Activated CD4-positive, alpha-beta T cell treated with anti-CD3 and anti-CD28 coated beads, Interleukin-2, amount 50 U/mL, for 1 hour (primary cell): ENCODE measurements at regions not wholly inside any gene's neighbourhood (a gene's known extent, or its start where the extent isn't known, plus 50 kb on each side); places are given as distances from the start of the nearest gene placed in this dataset.
"Not testable (repeated sequence)": the region's sequence is repeated elsewhere in the genome, so short reads cannot be mapped to it uniquely, and the experiment has no call there.

ENCODE experiments used
- DNase-seq: peaks from one replicate; pipeline ENCODE4 v3.0.0-alpha.2; 2020

DNA sequence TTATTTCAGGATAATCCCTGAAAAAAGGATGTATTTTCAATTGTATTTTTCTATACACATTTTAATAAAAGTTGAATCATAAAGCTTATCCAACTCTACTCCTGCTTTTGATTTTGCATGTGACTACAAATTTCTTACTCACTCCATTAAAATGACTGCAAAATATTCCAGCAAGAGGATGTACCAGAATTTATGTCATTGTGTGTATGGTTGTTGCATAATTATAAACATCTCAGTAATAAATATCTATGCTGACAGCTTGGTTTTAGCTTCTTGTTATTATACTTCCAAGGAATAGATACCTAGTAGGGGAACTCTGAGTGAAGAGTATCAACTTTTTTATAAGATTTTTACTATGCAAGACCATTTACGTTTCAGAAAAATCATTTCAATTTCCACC, 463.2 kb upstream of the RUNX1 start:
- DNase-seq = no peak

DNA sequence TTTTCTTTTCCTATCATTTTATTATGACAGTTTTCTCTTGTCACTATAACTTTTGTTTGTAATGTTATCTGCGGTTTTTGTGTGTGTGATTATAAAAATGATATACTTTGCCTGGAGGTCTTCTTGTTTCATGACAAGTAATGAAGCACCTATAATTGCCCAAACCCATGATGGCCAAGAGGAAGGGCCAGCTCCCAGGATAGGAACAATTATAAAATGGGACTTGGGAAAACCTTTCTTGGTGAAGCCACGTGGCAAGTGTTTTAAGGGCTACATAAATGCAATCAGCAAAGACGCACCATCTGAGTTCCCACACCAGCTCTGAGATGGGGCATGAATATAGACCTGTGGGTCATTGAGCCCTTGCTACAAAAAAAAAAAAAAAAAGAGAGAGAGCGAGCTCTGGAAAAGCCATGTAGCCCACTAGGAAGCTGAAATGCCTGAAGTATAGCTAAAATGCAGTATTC, 462.6 kb upstream of the RUNX1 start:
- DNase-seq = no peak

DNA sequence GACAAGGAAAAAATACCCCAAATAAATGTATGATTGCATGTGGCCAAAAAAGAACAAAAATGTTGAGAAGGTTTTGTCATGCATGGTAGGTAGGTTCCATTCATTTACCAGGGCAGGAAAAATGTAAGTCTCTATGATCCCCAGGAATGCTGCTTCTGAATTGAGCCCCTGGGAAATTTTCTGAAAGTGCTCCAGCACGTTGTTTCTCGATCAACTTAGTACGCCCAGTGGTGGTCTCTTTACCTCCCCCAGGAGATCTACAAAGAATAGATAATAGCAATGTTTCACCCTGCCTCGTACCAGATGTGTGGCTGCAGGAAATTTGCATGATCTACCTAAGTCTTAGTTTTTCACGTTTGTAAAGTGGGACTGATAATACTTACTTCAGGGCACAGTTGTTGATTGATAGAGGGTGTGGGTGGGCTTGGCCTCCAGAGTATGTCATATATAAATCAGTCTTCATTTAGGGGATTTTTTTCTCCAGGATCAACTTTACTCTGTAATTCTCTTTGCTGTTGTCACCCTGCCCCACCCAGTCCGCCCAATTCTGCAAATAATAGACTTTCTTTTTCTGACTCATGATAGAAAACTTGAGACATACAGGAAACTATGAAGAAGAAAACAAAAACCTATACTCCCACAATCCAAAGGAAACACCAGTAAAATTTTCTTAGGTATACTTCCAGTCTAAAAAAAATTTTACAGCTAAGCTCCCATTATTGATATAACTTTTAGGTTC, 462.0 kb upstream of the RUNX1 start:
- no peak for DNase-seq

DNA sequence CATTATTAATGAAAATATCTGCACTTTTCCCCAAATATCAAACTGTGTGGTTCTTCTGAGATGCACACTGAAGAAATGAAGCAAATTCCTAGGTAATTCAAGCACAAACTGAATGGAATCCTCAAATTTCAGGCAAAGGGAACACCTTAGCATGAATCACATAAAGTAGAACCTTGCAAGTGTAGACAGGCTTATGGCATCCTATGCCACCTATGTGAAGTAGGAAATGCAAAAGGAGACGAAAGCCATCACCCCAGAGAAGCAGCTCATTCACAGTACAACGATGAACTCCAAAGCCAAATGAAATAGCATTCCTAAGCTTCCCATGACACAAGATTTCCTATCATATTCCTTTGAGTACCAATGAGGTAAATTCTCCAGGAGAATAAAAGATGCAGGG, 461.2 kb upstream of the RUNX1 start:
- no peak for DNase-seq

DNA sequence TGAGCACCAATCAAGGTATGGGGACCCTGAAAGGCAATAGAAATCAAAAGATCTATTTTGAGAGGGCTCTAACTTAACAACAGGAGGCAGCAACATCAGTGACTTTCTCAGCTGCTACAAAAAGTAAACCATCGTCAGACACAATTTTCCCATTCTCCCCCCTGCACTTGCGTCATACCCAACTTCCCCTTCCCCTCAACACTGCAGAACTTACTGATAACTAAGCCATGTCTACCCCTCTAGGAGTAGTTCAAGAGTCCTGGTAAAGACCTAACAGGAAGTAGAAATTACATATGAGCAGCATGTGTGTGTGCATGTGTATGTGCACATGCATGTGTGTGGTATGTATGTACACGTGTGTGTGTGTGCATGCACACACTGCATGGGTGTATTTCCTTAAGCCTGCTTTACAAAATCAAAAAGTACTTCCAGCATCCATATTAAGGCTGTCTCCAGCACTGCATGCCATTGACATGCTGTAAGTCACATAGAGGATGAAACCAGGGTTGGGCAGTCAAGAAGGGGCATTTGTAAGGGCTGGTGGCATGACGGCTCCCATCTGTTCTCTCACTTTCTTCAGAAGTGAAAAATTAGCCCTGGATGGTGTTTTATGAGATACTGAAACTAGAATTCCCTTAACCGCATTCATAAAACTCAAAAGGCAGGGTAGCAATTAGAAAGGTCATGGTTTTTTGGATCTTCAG, 460.1 kb upstream of the RUNX1 start:
- DNase-seq = no peak

DNA sequence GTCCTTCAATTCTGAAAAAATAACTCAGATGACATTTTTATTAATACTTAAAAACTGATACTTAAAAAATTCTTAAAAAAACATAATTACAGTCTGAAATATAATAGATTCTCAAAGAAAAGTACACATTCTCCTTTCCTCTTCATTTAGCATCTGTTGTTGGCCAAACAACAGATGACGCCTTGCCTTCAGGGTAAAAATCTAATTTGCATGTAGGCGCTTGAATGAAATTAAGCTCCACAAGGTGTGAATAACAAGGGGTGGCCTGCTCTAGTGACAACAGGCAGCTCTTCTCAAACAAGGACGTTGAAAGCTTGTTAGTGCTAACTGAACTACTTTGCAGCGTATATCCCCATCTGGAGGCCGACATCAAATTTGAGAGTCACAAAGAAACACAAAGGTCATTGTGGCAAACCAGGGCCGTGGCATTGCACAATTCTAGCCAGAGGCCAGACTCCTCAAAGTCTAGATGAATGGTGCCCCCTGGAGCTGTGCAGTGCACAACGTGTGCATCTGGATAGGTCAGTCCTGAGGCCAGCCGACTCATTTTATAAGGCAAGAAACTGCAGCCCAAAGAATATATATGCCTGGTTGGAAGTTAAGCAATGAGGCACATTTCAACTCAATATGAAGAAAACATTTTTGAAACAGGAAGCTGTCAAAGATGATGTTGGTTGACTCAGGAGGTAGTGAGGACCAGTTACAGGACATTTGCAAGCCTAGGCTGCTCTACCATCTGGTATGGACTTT, 459.2 kb upstream of the RUNX1 start:
- no peak for DNase-seq

DNA sequence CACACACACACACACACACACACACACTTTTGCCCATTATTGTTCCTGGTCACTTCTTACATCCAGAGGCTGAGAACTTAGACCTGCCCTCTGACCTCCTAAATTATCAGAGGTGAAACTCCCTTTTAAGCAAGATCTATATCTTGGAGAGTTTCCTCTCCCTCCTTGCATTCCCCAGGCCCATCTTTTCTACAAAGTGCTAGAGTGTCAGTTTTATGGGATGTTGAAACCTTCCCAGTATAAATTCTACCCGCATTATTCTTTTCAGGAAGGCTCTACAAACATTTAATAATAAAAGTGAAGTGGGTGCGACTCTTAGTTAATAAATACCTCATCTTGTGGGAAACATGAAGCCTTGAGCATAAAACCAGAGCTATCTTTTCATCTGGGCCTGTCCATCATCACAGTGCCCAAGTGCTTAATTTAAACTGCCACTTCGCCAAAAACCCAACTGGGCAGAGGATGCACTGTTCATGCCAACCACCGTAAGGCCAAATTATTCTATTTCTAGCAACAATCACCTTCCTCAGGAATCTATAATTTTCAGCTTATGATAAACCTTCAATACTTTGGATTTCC, 458.2 kb upstream of the RUNX1 start:
- DNase-seq = no peak

DNA sequence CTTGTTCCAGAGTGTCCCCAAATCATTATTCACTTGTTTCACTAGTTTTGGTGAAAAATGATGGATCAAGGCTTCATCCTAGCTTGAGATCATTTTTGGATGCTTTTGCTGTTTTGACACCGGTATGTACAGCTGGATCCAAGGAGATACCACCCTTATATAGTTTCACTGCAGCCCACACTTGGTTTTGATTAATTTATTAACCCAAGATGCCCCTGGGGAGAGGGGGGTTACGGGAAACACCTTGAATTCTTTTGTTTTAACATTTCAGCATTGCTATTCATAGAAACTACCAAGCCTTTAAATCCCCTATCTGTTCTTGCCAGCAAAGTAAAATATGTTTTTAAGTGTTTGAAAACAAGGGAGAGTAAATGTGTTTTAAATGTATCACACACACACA, 457.7 kb upstream of the RUNX1 start:
- no peak for DNase-seq

DNA sequence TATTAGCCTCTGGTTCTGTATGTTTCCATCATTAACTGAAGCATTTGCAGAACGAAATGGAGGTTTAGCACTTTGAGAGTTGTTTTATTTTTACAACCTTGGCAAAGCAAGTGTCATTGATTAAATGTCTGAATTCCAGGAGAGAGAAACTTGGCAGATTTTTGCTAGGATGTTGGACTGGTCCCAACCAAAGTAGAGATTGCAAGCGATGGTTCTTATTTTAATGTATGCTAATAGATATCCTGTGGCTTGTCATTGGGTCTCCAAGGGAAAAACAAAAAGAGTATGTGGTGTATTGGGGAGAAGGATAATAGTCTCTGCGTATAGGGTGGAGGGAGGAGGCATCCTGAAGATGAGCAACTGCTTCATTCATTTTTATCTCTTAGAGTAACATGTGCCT, 457.2 kb upstream of the RUNX1 start:
- no peak for DNase-seq

DNA sequence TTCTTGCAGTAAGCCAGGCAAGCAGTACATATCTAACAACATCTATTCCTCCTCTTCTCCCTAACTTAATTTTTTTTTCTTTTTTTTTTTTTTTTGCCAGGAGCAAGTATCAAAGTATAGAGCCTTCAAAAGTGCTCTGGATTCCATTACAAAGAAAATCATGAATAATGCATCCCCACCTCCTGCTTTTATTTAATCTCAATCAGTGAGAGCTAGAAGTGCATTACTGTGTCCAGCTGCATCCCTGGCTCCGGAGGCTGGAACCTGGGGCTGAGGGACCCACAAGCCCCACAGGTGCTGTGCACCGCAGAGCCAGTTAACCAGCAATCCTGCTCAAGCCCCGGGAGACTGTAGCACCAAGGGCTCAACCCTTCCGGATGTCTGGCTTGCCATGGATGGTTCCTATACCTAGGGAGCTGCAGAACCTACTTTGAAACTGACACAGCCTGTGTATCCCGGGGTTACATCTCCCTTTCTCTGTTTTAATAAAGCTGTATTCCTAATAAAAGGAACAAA, 455.9 kb upstream of the RUNX1 start:
- DNase-seq = no peak

DNA sequence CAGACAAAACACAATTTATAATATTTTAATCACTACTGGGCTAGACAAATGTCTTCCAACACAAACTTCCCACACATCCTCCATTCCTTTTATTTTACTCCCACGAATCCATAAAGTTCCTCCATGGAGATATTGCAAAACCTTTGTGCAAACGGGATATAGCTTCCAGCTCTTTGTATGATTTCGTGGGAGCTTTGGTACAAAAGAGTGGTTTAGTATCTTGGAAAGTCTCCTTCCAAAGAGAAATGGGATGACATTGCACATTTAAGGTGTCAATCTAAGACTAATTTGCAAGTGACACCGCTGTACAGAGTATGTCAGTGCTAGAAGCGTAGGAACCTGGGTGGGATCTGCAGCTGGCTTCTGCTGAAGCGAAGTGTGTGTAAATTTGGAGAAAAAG, 455.2 kb upstream of the RUNX1 start:
- DNase-seq = no peak

DNA sequence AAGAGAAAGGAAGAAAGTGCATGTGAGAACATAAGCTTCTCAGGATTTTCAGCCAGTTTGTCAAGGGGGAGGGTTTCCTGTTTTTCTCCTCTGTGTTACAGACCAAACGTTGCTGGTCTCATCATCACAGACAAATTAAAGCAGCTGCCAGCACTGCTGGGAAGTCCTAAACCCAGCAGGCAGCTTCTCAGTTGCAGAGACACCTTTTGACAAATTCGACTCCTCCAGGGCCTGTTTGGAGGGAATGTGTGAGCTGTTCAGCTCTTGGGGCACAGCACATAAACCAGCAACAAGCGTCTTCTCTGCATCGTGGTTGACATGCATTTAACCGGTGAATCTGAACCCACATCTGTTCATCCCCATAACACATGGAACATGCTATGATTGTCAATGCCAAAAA, 454.6 kb upstream of the RUNX1 start:
- no peak for DNase-seq

DNA sequence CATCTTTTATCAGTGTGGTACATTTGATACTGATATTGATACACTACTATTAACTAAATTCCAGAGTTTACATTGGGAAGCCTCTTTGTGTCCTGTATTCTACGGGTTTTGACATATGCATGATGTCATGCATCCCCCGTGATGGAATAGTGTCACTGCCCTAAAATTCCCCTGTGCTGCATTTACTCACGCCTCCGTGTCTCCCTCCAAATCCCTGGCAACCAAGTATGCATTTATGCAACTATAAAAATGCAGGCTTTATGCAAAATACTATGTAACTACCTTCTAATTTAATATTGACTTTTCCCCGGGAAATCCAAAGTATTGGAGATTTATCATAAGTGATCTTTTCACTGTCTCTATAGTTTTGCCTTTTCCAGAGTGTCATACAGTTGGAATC, 453.7 kb upstream of the RUNX1 start:
- no peak for DNase-seq

DNA sequence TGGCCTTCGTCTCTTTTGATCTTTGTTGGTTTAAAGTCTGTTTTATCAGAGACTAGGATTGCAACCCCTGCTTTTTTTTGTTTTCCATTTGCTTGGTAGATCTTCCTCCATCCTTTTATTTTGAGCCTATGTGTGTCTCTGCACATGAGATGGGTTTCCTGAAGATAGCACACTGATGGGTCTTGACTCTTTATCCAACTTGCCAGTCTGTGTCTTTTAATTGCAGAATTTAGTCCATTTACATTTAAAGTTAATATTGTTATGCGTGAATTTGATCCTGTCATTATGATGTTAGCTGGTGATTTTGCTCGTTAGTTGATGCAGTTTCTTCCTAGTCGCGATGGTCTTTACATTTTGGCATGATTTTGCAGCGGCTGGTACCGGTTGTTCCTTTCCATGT, 448.4 kb upstream of the RUNX1 start:
- not testable (repeated sequence) for DNase-seq

DNA sequence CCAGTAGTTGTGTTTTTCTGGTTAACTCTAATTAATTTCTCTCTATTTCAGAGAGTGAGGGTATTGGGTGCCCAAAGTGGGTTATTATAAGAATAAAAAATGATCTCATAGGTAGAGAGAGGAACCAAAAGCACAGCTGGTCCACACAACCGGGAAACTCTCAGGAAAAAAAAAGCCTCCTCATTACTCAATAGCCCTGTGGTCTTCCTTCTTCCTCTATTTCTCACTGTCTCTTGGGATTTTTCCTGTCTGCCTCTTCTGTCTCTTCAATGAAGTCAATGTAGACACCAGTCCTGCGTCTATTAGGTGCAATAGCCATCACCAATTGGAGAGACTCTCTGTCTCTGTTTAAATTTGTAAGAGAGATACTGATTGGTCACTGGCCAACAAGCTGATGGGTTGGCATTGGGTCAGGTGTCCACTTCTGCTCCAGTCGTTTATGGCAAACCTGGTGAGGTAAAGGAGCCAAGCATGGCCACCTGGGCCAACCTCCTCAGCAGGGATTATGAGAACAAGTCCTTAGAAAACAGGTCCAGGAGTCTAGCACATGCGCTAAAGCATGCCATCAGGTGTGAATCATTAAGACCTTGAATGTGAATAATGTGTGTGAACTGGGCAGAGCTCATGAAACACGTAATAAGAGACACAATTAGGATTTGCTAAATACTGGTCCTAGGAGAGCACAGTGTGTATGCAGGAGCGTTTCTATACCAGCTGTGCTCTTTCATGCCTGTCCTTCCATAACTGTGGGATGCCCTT, 443.0 kb upstream of the RUNX1 start:
- DNase-seq = no peak

DNA sequence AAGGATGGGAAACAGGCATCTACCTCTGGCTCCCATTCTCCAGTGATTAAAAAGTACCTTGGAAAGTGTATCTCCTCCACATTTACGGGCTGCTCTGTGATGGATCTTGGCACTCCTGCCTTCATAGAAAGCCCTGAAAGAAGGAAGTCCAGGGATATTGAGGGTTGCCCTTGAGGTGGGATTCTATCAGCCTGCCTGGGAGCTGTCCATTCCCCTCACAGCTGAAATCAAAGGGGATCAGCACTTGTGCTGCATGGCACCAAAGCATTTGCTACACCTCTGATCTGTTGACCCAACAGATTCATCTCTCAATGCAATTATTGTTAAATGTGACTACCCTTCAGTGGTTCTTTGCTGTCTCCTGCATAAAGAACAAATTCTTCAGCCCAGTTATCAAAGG, 442.0 kb upstream of the RUNX1 start:
- no peak for DNase-seq

DNA sequence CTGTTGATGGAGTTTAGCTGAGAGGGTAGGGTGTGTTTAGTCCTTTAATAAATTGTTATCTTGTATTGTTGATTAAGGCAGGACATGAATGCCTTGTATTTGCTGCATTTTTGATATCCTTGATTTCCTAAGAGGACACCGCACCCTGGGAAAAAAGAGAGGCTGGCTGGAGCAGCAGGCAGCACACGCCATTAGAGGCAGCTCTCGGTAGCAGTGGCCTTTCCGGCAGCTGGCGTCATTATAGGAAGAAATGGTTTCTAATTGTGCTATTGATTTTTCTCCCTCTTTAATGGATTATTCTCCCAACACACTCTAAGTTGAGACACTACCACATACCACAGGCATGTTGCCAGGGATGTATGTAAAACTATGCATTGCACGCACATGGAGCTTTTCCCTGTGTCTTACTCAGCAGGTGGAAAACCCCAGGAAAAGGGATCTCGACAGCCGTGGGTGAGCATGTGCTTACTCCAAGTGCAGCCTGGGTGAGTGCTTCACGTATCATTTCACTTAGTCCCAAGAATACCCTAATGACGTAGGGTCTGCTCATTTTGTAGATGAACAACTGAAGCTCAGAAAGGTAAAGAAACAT, 440.4 kb upstream of the RUNX1 start:
- DNase-seq = no peak

DNA sequence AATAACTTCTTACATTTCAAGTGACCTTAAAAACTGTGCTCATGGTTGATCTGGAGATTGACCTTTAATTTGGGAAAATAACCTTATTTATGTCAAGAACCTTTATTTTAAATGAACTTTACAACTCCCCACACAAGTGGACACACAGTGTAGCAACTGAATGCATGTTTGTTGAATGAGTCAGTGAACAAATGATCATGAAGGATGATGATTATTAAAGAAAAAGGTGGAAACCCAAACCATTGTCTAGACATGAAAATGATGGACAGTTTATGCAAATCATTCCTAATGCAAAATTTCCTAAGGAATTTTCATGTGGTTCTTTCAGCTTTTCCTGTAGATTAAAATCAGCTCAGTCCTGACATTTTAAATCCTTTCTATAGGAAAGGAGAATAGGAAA, 439.8 kb upstream of the RUNX1 start:
- DNase-seq = no peak

DNA sequence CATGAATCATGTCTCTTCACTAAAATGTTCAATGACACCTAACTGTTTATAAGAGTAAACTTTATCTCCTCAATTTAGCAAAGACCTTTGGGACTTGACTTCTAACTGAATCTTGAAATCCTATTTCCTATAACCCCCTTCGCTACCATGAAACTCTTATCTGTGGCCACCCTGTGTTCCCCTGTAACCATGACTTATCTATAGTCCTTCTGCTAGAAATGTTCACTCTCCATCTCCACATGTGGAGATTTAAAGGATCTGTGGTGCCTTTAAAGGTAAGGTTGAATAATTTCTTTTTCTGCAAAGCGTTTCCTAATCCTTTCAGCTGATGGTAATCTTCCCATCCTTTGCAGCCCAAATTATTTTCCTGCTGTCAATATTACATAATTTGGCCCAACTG, 436.3 kb upstream of the RUNX1 start:
- DNase-seq = no peak

DNA sequence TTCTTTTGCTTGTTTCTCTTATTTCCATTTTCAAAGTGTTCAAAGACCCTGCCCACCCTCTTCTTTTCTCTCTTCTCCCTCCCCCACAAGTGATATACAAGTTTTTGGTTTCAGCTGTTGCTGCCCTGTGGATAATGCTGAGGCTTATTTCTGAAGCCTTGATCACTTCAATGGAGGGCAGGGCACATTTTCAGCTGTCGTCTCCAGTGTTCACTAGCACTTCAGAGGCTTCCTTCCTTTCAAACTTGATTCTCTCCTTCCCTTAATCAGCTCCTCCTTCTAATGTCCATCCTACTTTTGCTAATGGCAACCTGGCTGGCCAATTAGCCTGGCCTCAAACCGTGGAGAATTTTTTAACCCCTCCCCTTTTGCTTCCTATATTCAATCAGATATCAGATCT, 435.7 kb upstream of the RUNX1 start:
- no peak for DNase-seq

DNA sequence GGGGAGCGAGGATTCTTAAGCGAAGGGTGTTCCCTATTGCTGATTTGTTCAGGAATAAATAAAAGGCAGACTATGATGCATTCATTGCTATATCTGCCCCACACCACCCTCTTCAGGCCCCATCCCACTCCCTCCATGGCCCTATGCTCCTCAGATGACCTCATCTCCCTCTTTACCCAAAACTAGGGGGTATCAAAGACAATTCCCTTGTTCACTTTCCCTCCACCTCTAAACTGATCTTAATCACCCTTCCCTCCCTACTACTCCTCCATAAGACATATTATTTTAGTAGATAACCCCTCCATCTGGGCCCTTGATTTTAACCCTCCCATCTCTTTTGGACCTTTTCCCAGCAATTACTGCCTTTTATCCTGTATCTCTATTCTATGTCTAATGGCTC, 434.9 kb upstream of the RUNX1 start:
- no peak for DNase-seq
